ENCODE measurements at regions not wholly inside any gene's neighbourhood (a gene's known extent, or its start where the extent isn't known, plus 50 kb on each side); places are given as distances from the start of the nearest gene placed in this dataset.

- no peak for ATAC-seq
- BruUV-seq (replicated peaks): no TSS peak
- TF ChIP-seq ZNF207 (IDR thresholded peaks at IDR 0.05; ENCODE audit: borderline replicate concordance): no peak
- Histone ChIP-seq H3K27ac (ENCODE audit: control insufficient read depth, insufficient read depth) (no peak overlapping the region), H3K4me2 (ENCODE audit: control insufficient read depth, insufficient read depth) (no peak overlapping the region), H3K4me3 (no peak overlapping the region), H3K9me3 (replicated peaks; ENCODE audit: control insufficient read depth, insufficient read depth, low read length) (no peaks in the 10 kb centered on the region), H3K4me1 (ENCODE audit: control insufficient read depth, insufficient read depth, low read length) (no peaks in the 10 kb centered on the region), H3K27me3 (replicated peaks in 1 of 2; ENCODE audit: control insufficient read depth in 2 of 2, insufficient read depth in 2 of 2, low read length in 1 of 2) (no peaks in the 10 kb centered on the region), H2AFZ (ENCODE audit: control insufficient read depth, low read depth, low read length) (no peak overlapping the region), H3K79me2 (ENCODE audit: control insufficient read depth, insufficient read depth, low read length) (no peaks in the 10 kb centered on the region), H4K20me1 (ENCODE audit: control insufficient read depth, insufficient read depth) (no peaks in the 10 kb centered on the region), H3K36me3 (ENCODE audit: control insufficient read depth in 2 of 2, insufficient read depth in 2 of 2, low read length in 1 of 2) (no peaks in the 10 kb centered on the region), H3K9ac (ENCODE audit: control insufficient read depth, insufficient read depth, low read length) (no peak overlapping the region)
- ChIA-PET SMC1A (ENCODE audit: uncharacterized antibody, unreplicated experiment) (interaction anchor here (1.0 to 1.2 kb wide), 2 partner anchors 203 to 670 kb away, joined by 3 to 6 read pairs; no protein-coding TSS in a partner anchor), RAD21 (ENCODE audit: unreplicated experiment) (interaction anchor here (1.7 kb wide), 1 partner anchor 670 kb away, joined by 7 read pairs; no protein-coding TSS in a partner anchor), CTCF (interaction anchor here (2.9 kb wide), 1 partner anchor 670 kb away, joined by 16 read pairs; no protein-coding TSS in a partner anchor), POLR2A (no interaction called here)
- in situ Hi-C loops (cut with MboI) (no loop called here), intact Hi-C loops (cut with micrococcal nuclease; ENCODE audit: unreplicated experiment) (no loop called here)
- WGBS (ENCODE audit: insufficient coverage, insufficient replicate concordance, low lambda C conversion rate, missing lambda C conversion rate): 40% methylated on average over 7 of the region's 7 CpGs
- FAIRE-seq: no peak
- no peak for DNase-seq (ENCODE audit: low read depth, low spot score)
Measured at GRCh38 chr16:52861614-52862022, 191.1 kb downstream of the CHD9NB start.

- intact Hi-C loops (cut with micrococcal nuclease; ENCODE audit: unreplicated experiment): no loop called here
- no peak for DNase-seq (ENCODE audit: low read depth, low spot score)
- Histone ChIP-seq H3K27ac (ENCODE audit: control insufficient read depth, insufficient read depth) (no peak overlapping the region), H3K36me3 (ENCODE audit: control insufficient read depth in 2 of 2, insufficient read depth in 2 of 2, low read length in 1 of 2) (no peaks in the 10 kb centered on the region), H3K79me2 (ENCODE audit: control insufficient read depth, insufficient read depth, low read length) (no peaks in the 10 kb centered on the region), H4K20me1 (ENCODE audit: control insufficient read depth, insufficient read depth) (no peaks in the 10 kb centered on the region), H3K4me2 (ENCODE audit: control insufficient read depth, insufficient read depth) (no peak overlapping the region), H3K27me3 (replicated peaks in 1 of 2; ENCODE audit: control insufficient read depth in 2 of 2, insufficient read depth in 2 of 2, low read length in 1 of 2) (no peaks in the 10 kb centered on the region), H3K4me3 (no peak overlapping the region), H3K4me1 (ENCODE audit: control insufficient read depth, insufficient read depth, low read length) (no peaks in the 10 kb centered on the region), H3K9ac (ENCODE audit: control insufficient read depth, insufficient read depth, low read length) (no peak overlapping the region), H2AFZ (ENCODE audit: control insufficient read depth, low read depth, low read length) (no peak overlapping the region), H3K9me3 (replicated peaks; ENCODE audit: control insufficient read depth, insufficient read depth, low read length) (no peaks in the 10 kb centered on the region; the same call in 2 of the 3 replicates)
- no peak for TF ChIP-seq ASH2L (IDR thresholded peaks at IDR 0.05; ENCODE audit: borderline replicate concordance, low read depth)
- TF ChIP-seq TCF12 (IDR thresholded peaks at IDR 0.05; ENCODE audit: low read depth, low read length): no peak
- TF ChIP-seq YBX1 (IDR thresholded peaks at IDR 0.05): no peak
- no peak for TF ChIP-seq PAX8 (IDR thresholded peaks at IDR 0.05)
- TF ChIP-seq STAT3 (IDR thresholded peaks at IDR 0.05; ENCODE audit: low read depth, low read length): no peak
- in situ Hi-C loops (cut with MboI): no loop called here
- no peak for ATAC-seq
- ChIA-PET RAD21 (ENCODE audit: unreplicated experiment) (no interaction called here), SMC1A (ENCODE audit: uncharacterized antibody, unreplicated experiment) (no interaction called here), CTCF (no interaction called here), POLR2A (no interaction called here)
- no peak for FAIRE-seq
- no TSS peak for BruUV-seq (replicated peaks)
Measured at GRCh38 chr16:52855463-52855862, 197.2 kb downstream of the CHD9NB start.

All from GM12878 (cell line).